ENCODE measurements at regions not wholly inside any gene's neighbourhood (a gene's known extent, or its start where the extent isn't known, plus 50 kb on each side); places are given as distances from the start of the nearest gene placed in this dataset.

DNA sequence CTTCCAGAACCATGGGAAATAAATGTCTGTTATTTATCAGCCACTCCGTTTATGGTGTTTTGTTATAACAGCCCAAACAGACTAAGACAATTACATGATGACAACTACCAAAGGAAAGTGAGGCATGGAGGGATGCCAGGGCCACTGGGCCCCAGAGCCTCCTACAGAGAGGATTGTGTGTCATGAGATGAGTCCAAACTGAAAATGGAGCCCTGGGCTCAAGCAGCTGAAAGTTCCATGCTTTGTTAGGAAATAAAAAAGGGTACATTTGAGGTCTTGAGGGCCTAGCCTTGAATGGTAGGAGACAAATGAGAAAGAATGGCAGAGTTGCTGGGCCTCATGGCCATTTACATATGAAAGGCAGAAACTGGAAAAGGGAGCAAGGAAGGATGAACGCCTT is 586.5 kb downstream of the CETN3 start:
- TF ChIP-seq, protein P1, sequence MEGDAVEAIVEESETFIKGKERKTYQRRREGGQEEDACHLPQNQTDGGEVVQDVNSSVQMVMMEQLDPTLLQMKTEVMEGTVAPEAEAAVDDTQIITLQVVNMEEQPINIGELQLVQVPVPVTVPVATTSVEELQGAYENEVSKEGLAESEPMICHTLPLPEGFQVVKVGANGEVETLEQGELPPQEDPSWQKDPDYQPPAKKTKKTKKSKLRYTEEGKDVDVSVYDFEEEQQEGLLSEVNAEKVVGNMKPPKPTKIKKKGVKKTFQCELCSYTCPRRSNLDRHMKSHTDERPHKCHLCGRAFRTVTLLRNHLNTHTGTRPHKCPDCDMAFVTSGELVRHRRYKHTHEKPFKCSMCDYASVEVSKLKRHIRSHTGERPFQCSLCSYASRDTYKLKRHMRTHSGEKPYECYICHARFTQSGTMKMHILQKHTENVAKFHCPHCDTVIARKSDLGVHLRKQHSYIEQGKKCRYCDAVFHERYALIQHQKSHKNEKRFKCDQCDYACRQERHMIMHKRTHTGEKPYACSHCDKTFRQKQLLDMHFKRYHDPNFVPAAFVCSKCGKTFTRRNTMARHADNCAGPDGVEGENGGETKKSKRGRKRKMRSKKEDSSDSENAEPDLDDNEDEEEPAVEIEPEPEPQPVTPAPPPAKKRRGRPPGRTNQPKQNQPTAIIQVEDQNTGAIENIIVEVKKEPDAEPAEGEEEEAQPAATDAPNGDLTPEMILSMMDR (IDR thresholded peaks at IDR 0.05): no peak
- TF ChIP-seq POLR2A (IDR thresholded peaks at IDR 0.05) (no peak), POLR2AphosphoS5 (IDR thresholded peaks at IDR 0.05) (no peak)
